ENCODE measurements at regions not wholly inside any gene's neighbourhood (a gene's known extent, or its start where the extent isn't known, plus 50 kb on each side); places are given as distances from the start of the nearest gene placed in this dataset.

- H3K9ac ChIP-seq (ENCODE audit: low read length in 3 of 3), result no peak overlapping the region
- DNase-seq (peak in 4 of 5 donors; percentile 84 to 95 (median 92)), FAIRE-seq (no peak)
- intact Hi-C loops (cut with DNase I), result no loop called here
- H3K27ac ChIP-seq (ENCODE audit: low read depth in 2 of 2, low read length in 2 of 2), result no peak overlapping the region
- no peaks in the 10 kb centered on the region for H3K9me3 ChIP-seq (ENCODE audit: control insufficient read depth in 2 of 3, insufficient read depth in 1 of 3, low read length in 3 of 3)
- no peak overlapping the region for H3K4me3 ChIP-seq (ENCODE audit: low read length in 3 of 3)
- H3K36me3 ChIP-seq (ENCODE audit: control insufficient read depth in 2 of 3, insufficient read depth in 3 of 3, low read length in 3 of 3), result no peaks in the 10 kb centered on the region
- H3K4me1 ChIP-seq (ENCODE audit: control insufficient read depth in 2 of 3, insufficient read depth in 2 of 3, low read depth in 1 of 3, low read length in 3 of 3), result no peaks in the 10 kb centered on the region
- TF ChIP-seq CTCF (IDR thresholded peaks at IDR 0.05; ENCODE audit: borderline replicate concordance, extremely low read depth, insufficient read depth), result no peak
- no peaks in the 10 kb centered on the region for H3K27me3 ChIP-seq (ENCODE audit: control insufficient read depth, insufficient read depth, low read length)
Measured at GRCh38 chr3:124217542-124217941, 225.6 kb upstream of the ROPN1 start.

- Histone ChIP-seq H3K36me3 (ENCODE audit: control insufficient read depth in 2 of 3, insufficient read depth in 3 of 3, low read length in 3 of 3) (no peaks in the 10 kb centered on the region), H3K4me3 (ENCODE audit: low read length in 3 of 3) (no peak overlapping the region), H3K27me3 (ENCODE audit: control insufficient read depth, insufficient read depth, low read length) (no peaks in the 10 kb centered on the region), H3K9ac (ENCODE audit: low read length in 3 of 3) (no peak overlapping the region), H3K27ac (ENCODE audit: low read depth in 2 of 2, low read length in 2 of 2) (no peak overlapping the region), H3K4me1 (ENCODE audit: control insufficient read depth in 2 of 3, insufficient read depth in 2 of 3, low read depth in 1 of 3, low read length in 3 of 3) (no peaks in the 10 kb centered on the region), H3K9me3 (ENCODE audit: control insufficient read depth in 2 of 3, insufficient read depth in 1 of 3, low read length in 3 of 3) (no peaks in the 10 kb centered on the region)
- intact Hi-C loops (cut with DNase I), result no loop called here
- no peak for TF ChIP-seq CTCF (IDR thresholded peaks at IDR 0.05; ENCODE audit: borderline replicate concordance, extremely low read depth, insufficient read depth)
- FAIRE-seq (no peak), DNase-seq (peak in 2 of 5 donors; percentile 29 to 46)
Measured at GRCh38 chr3:124221422-124221821, 229.5 kb upstream of the ROPN1 start.

- H3K36me3 ChIP-seq (ENCODE audit: control insufficient read depth in 2 of 3, insufficient read depth in 3 of 3, low read length in 3 of 3), result no peaks in the 10 kb centered on the region
- no peak overlapping the region for H3K27ac ChIP-seq (ENCODE audit: low read depth in 2 of 2, low read length in 2 of 2)
- intact Hi-C loops (cut with DNase I), result no loop called here
- no peak overlapping the region for H3K9ac ChIP-seq (ENCODE audit: low read length in 3 of 3)
- no peaks in the 10 kb centered on the region for H3K9me3 ChIP-seq (ENCODE audit: control insufficient read depth in 2 of 3, insufficient read depth in 1 of 3, low read length in 3 of 3)
- H3K4me1 ChIP-seq (ENCODE audit: control insufficient read depth in 2 of 3, insufficient read depth in 2 of 3, low read depth in 1 of 3, low read length in 3 of 3), result no peaks in the 10 kb centered on the region
- TF ChIP-seq CTCF (IDR thresholded peaks at IDR 0.05; ENCODE audit: borderline replicate concordance, extremely low read depth, insufficient read depth), result no peak
- H3K4me3 ChIP-seq (ENCODE audit: low read length in 3 of 3), result no peak overlapping the region
- DNase-seq, result no peak
- H3K27me3 ChIP-seq (ENCODE audit: control insufficient read depth, insufficient read depth, low read length), result no peaks in the 10 kb centered on the region
- FAIRE-seq, result no peak
Measured at GRCh38 chr3:124223853-124224252, 231.9 kb upstream of the ROPN1 start.

- Histone ChIP-seq H3K36me3 (ENCODE audit: control insufficient read depth in 2 of 3, insufficient read depth in 3 of 3, low read length in 3 of 3) (no peaks in the 10 kb centered on the region), H3K27me3 (ENCODE audit: control insufficient read depth, insufficient read depth, low read length) (no peaks in the 10 kb centered on the region), H3K27ac (ENCODE audit: low read depth in 2 of 2, low read length in 2 of 2) (no peak overlapping the region), H3K4me3 (ENCODE audit: low read length in 3 of 3) (no peak overlapping the region), H3K9me3 (ENCODE audit: control insufficient read depth in 2 of 3, insufficient read depth in 1 of 3, low read length in 3 of 3) (no peaks in the 10 kb centered on the region), H3K9ac (ENCODE audit: low read length in 3 of 3) (no peak overlapping the region), H3K4me1 (ENCODE audit: control insufficient read depth in 2 of 3, insufficient read depth in 2 of 3, low read depth in 1 of 3, low read length in 3 of 3) (no peaks in the 10 kb centered on the region)
- no peak for TF ChIP-seq CTCF (IDR thresholded peaks at IDR 0.05; ENCODE audit: borderline replicate concordance, extremely low read depth, insufficient read depth)
- no peak for FAIRE-seq
- intact Hi-C loops (cut with DNase I), result no loop called here
- DNase-seq, result no peak
Measured at GRCh38 chr3:124227150-124227630, 235.3 kb upstream of the ROPN1 start.
